ENCODE measurements at regions not wholly inside any gene's neighbourhood (a gene's known extent, or its start where the extent isn't known, plus 50 kb on each side); places are given as distances from the start of the nearest gene placed in this dataset.

- no peak for TF ChIP-seq CREB3L1 (IDR thresholded peaks at IDR 0.05; ENCODE audit: borderline replicate concordance, low read depth)
- TF ChIP-seq EP400 (IDR thresholded peaks at IDR 0.05) = no peak
- no peak for TF ChIP-seq CREBBP (IDR thresholded peaks at IDR 0.05; ENCODE audit: low read depth, low read length)
- TF ChIP-seq ESRRB (CRISPR knock-in tag; IDR thresholded peaks at IDR 0.05; ENCODE audit: borderline replicate concordance) = no peak
- no peak for TF ChIP-seq ZNF316 (IDR thresholded peaks at IDR 0.05)
Observed at GRCh38 chr6:67003844-67004243, 1296.8 kb upstream of the EYS start (continued).

- no TSS peak for BruUV-seq (replicated peaks)
- Histone ChIP-seq H3K27me3 (ENCODE audit: control insufficient read depth in 2 of 2, insufficient read depth in 2 of 2, low read length in 2 of 2) (no peaks in the 10 kb centered on the region), H2AFZ (ENCODE audit: low read depth, low read length) (no peak overlapping the region), H3K79me2 (ENCODE audit: control insufficient read depth, insufficient read depth, low read length) (no peaks in the 10 kb centered on the region), H3K36me3 (ENCODE audit: control insufficient read depth, insufficient read depth, low read length) (no peaks in the 10 kb centered on the region), H3K4me2 (ENCODE audit: insufficient read depth, low read length) (no peak overlapping the region), H3K4me1 (replicated peaks in 1 of 2; ENCODE audit: control insufficient read depth in 2 of 2, insufficient read depth in 2 of 2, low read length in 2 of 2) (no peaks in the 10 kb centered on the region), H3K9ac (ENCODE audit: insufficient read depth in 1 of 2, low read depth in 2 of 2, low read length in 2 of 2) (no peak overlapping the region), H4K20me1 (replicated peaks; ENCODE audit: control insufficient read depth, insufficient read depth, low read length) (no peaks in the 10 kb centered on the region), H3K9me3 (replicated peaks; ENCODE audit: control insufficient read depth, insufficient read depth, low read depth, low read length) (no peaks in the 10 kb centered on the region), H3K9me1 (ENCODE audit: control insufficient read depth, insufficient read depth, low read length) (no peaks in the 10 kb centered on the region), H3K27ac (ENCODE audit: extremely low read depth, low read depth, low read length) (no peak overlapping the region), H3K4me3 (no peak overlapping the region)
- FAIRE-seq = no peak
- intact Hi-C loops (cut with micrococcal nuclease) = no loop called here
- ChIA-PET CTCF (ENCODE audit: low intra/inter-chr PET ratio) (no interaction called here), POLR2A (no interaction called here)
- in situ Hi-C loops (cut with MboI) = no loop called here
- 13% methylated on average over 2 of the region's 2 CpGs for WGBS (ENCODE audit: insufficient coverage, low coverage, missing lambda C conversion rate)
- no peak for DNase-seq (ENCODE audit: extremely low read depth in 1 of 4, low spot score in 3 of 4)
- ATAC-seq = no peak
- no peak for TF ChIP-seq KAT8 (IDR thresholded peaks at IDR 0.05; ENCODE audit: low read depth)
- TF ChIP-seq NCOA4 (IDR thresholded peaks at IDR 0.05; ENCODE audit: partially characterized antibody) = no peak
- no peak for TF ChIP-seq THAP7 (CRISPR knock-in tag; IDR thresholded peaks at IDR 0.05)
- TF ChIP-seq AFF4 (CRISPR knock-in tag; IDR thresholded peaks at IDR 0.05) = no peak
- no peak for TF ChIP-seq EP400 (IDR thresholded peaks at IDR 0.05)
- no peak for TF ChIP-seq FOXA1 (IDR thresholded peaks at IDR 0.05; ENCODE audit: borderline replicate concordance)
- no peak for TF ChIP-seq SMAD2 (IDR thresholded peaks at IDR 0.05; ENCODE audit: low read depth, low read length)
- TF ChIP-seq MNT (conservative IDR thresholded peaks at IDR 0.05) = no peak
- no peak for TF ChIP-seq NCOA6 (IDR thresholded peaks at IDR 0.05)
- TF ChIP-seq POLR2AphosphoS2 (IDR thresholded peaks at IDR 0.05; ENCODE audit: low read length) = no peak
- no peak for TF ChIP-seq ZNF347 (CRISPR knock-in tag; IDR thresholded peaks at IDR 0.05; ENCODE audit: low read depth)
- TF ChIP-seq TBL1XR1 (IDR thresholded peaks at IDR 0.05; ENCODE audit: low read length in 2 of 2) = no peak
- no peak for TF ChIP-seq RFX1 (IDR thresholded peaks at IDR 0.05)
Observed at GRCh38 chr6:67000121-67000520, 1293.1 kb upstream of the EYS start.

Measured in K562 (cell line).